ENCODE measurements at regions not wholly inside any gene's neighbourhood (a gene's known extent, or its start where the extent isn't known, plus 50 kb on each side); places are given as distances from the start of the nearest gene placed in this dataset.
A peak's percentile ranks its signal among the peaks of the same experiment; 100 is the strongest.

DNA sequence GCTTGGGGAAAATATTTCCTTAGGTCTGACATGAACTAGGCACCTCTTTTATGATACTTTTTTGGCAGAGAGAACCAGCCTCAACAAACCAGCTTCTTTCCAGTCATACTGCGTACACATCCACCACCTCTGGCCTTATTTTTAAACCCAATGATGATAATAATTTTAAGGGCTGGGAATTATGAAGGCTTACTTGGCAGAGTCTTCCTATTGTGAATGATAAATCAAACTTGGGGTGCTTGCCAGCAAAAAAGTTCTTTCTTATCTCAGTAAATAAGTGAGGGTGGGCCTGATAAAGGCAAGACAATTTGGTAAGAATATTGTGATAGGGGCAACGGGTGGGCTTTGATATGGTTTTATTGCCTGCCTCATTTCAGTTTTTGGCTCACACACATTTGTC is 1230.2 kb upstream of the ZEB2 start:
- H3K4me2 ChIP-seq (ENCODE audit: low read length), result no peak overlapping the region
- no peak overlapping the region for H3K27ac ChIP-seq (ENCODE audit: low read length)
- H3K9me2 ChIP-seq (replicated peaks; ENCODE audit: low read length), result no peaks in the 10 kb centered on the region
- POLR2A ChIA-PET (ENCODE audit: unreplicated experiment), result no interaction called here
- H3K4me3 ChIP-seq (ENCODE audit: low read length), result no peak overlapping the region
- DNase-seq (peak; percentile 18), ATAC-seq (no peak)
- CTCF ChIA-PET, result no interaction called here
- no peak overlapping the region for H3K9ac ChIP-seq (ENCODE audit: low read length)
- TF ChIP-seq, protein P1, sequence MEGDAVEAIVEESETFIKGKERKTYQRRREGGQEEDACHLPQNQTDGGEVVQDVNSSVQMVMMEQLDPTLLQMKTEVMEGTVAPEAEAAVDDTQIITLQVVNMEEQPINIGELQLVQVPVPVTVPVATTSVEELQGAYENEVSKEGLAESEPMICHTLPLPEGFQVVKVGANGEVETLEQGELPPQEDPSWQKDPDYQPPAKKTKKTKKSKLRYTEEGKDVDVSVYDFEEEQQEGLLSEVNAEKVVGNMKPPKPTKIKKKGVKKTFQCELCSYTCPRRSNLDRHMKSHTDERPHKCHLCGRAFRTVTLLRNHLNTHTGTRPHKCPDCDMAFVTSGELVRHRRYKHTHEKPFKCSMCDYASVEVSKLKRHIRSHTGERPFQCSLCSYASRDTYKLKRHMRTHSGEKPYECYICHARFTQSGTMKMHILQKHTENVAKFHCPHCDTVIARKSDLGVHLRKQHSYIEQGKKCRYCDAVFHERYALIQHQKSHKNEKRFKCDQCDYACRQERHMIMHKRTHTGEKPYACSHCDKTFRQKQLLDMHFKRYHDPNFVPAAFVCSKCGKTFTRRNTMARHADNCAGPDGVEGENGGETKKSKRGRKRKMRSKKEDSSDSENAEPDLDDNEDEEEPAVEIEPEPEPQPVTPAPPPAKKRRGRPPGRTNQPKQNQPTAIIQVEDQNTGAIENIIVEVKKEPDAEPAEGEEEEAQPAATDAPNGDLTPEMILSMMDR (conservative IDR thresholded peaks at IDR 0.05; ENCODE audit: low read depth, low read length), result no peak
- TF ChIP-seq EZH2phosphoT487 (IDR thresholded peaks at IDR 0.05; ENCODE audit: borderline replicate concordance, low read length) (no peak), EZH2 (IDR thresholded peaks at IDR 0.05; ENCODE audit: low read length, unreplicated experiment) (no peak)
- H3K79me2 ChIP-seq (ENCODE audit: low read length), result no peaks in the 10 kb centered on the region
- H3K9me3 ChIP-seq (ENCODE audit: low read length), result no peaks in the 10 kb centered on the region
- H3F3A ChIP-seq (ENCODE audit: low read length, unreplicated experiment), result no peaks in the 10 kb centered on the region
- no peak overlapping the region for H2AFZ ChIP-seq (ENCODE audit: low read length)
- no peaks in the 10 kb centered on the region for H4K20me1 ChIP-seq (ENCODE audit: low read length)
- H3K4me1 ChIP-seq (ENCODE audit: insufficient read depth, low read length), result peaks cover 33% of the 10 kb centered on the region
- H3K27me3 ChIP-seq (ENCODE audit: low read length), result no peaks in the 10 kb centered on the region
- BruUV-seq (replicated peaks), result no TSS peak
- H3K36me3 ChIP-seq (ENCODE audit: low read depth, low read length), result no peaks in the 10 kb centered on the region
- intact Hi-C loops (cut with micrococcal nuclease), result loop anchor here (5.0 to 10.0 kb wide), 6 partner anchors 68 to 1195 kb away; no protein-coding TSS in a partner anchor

DNA sequence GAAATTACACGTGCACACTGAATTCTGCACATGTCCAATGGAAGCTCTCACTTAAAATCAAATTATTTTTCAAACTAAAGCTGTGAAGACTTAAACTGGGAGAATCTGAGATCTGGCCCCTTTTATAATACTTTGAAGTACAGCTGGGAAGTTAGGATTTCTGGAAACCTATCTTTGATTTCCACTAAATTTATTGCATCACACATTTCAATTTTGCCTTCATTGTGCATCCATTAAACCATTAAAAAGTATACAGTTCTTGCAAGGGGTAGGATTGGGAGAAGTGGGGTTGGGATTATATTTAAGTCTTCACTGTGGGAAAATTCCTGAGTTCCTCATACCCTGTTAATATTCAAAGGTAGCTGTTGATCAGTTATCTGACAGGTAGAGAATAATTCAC is 1229.6 kb upstream of the ZEB2 start:
- no TSS peak for BruUV-seq (replicated peaks)
- Histone ChIP-seq H3K27ac (ENCODE audit: low read length) (no peak overlapping the region), H3K27me3 (ENCODE audit: low read length) (no peaks in the 10 kb centered on the region), H3F3A (ENCODE audit: low read length, unreplicated experiment) (no peaks in the 10 kb centered on the region), H3K36me3 (ENCODE audit: low read depth, low read length) (no peaks in the 10 kb centered on the region), H4K20me1 (ENCODE audit: low read length) (no peaks in the 10 kb centered on the region), H3K4me2 (ENCODE audit: low read length) (no peak overlapping the region), H3K9me3 (ENCODE audit: low read length) (no peaks in the 10 kb centered on the region), H3K9ac (ENCODE audit: low read length) (no peak overlapping the region), H3K79me2 (ENCODE audit: low read length) (no peaks in the 10 kb centered on the region), H2AFZ (ENCODE audit: low read length) (no peak overlapping the region), H3K4me3 (ENCODE audit: low read length) (no peak overlapping the region), H3K9me2 (replicated peaks; ENCODE audit: low read length) (no peaks in the 10 kb centered on the region), H3K4me1 (ENCODE audit: insufficient read depth, low read length) (peaks cover 38% of the 10 kb centered on the region)
- ATAC-seq (no peak), DNase-seq (no peak)
- CTCF ChIA-PET, result no interaction called here
- intact Hi-C loops (cut with micrococcal nuclease), result no loop called here
- TF ChIP-seq EZH2phosphoT487 (IDR thresholded peaks at IDR 0.05; ENCODE audit: borderline replicate concordance, low read length) (no peak), EZH2 (IDR thresholded peaks at IDR 0.05; ENCODE audit: low read length, unreplicated experiment) (no peak)
- TF ChIP-seq, protein P1 (conservative IDR thresholded peaks at IDR 0.05; ENCODE audit: low read depth, low read length), result no peak
- POLR2A ChIA-PET (ENCODE audit: unreplicated experiment), result no interaction called here

DNA sequence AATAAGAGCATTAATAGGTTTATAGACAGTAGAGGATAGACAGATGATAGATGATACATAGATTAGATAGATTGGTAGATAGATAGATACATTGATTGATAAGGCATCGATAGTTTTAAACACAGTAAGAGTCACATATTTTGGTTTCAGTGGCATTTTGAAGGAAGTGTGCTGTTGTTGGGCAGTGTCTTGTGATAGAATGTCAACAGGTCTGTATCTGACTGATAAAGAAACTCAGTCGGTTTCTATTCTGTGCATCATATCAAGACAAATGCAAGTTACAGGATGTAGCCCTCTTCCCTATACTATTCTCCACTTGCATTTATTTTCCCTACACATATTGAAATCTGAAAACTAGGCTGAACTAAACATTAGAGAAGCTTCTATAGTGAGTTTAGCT is 1229.0 kb upstream of the ZEB2 start:
- H3K9me3 ChIP-seq (ENCODE audit: low read length), result no peaks in the 10 kb centered on the region
- H3K27ac ChIP-seq (ENCODE audit: low read length), result no peak overlapping the region
- H4K20me1 ChIP-seq (ENCODE audit: low read length), result no peaks in the 10 kb centered on the region
- ATAC-seq (no peak), DNase-seq (no peak)
- H3K4me2 ChIP-seq (ENCODE audit: low read length), result no peak overlapping the region
- no TSS peak for BruUV-seq (replicated peaks)
- peaks cover 38% of the 10 kb centered on the region for H3K4me1 ChIP-seq (ENCODE audit: insufficient read depth, low read length)
- H3F3A ChIP-seq (ENCODE audit: low read length, unreplicated experiment), result no peaks in the 10 kb centered on the region
- H3K9me2 ChIP-seq (replicated peaks; ENCODE audit: low read length), result no peaks in the 10 kb centered on the region
- intact Hi-C loops (cut with micrococcal nuclease), result no loop called here
- no peak overlapping the region for H2AFZ ChIP-seq (ENCODE audit: low read length)
- CTCF ChIA-PET, result no interaction called here
- no peak overlapping the region for H3K9ac ChIP-seq (ENCODE audit: low read length)
- H3K79me2 ChIP-seq (ENCODE audit: low read length), result no peaks in the 10 kb centered on the region
- H3K4me3 ChIP-seq (ENCODE audit: low read length), result no peak overlapping the region
- POLR2A ChIA-PET (ENCODE audit: unreplicated experiment), result no interaction called here
- H3K36me3 ChIP-seq (ENCODE audit: low read depth, low read length), result no peaks in the 10 kb centered on the region
- H3K27me3 ChIP-seq (ENCODE audit: low read length), result no peaks in the 10 kb centered on the region
- TF ChIP-seq, protein P1 (conservative IDR thresholded peaks at IDR 0.05; ENCODE audit: low read depth, low read length), result no peak
- TF ChIP-seq EZH2 (IDR thresholded peaks at IDR 0.05; ENCODE audit: low read length, unreplicated experiment), result no peak
- no peak for TF ChIP-seq EZH2phosphoT487 (IDR thresholded peaks at IDR 0.05; ENCODE audit: borderline replicate concordance, low read length)

Data from PC-3 (cell line).